Activated T-cell treated with anti-CD3 and anti-CD28 coated beads for 48 hours (primary cell): ENCODE measurements at regions not wholly inside any gene's neighbourhood (a gene's known extent, or its start where the extent isn't known, plus 50 kb on each side); places are given as distances from the start of the nearest gene placed in this dataset.

ENCODE experiments used
- DNase-seq: peaks from one replicate; pipeline ENCODE4 v3.0.0-alpha.2; 2020; ENCODE audit warnings: low read depth

GRCh38 chr11:15584158-15584557, 469.4 kb downstream of the INSC start:
- DNase-seq: no peak

- DNase-seq: no peak
Observed at GRCh38 chr11:15585602-15586331, 471.0 kb downstream of the INSC start.

GRCh38 chr11:15586741-15587473, 472.2 kb downstream of the INSC start:
- DNase-seq: no peak

GRCh38 chr11:15589070-15589626, 474.4 kb downstream of the INSC start:
- DNase-seq: no peak

GRCh38 chr11:15590132-15590531, 475.4 kb downstream of the INSC start:
- no peak for DNase-seq

GRCh38 chr11:15591112-15591537, 476.4 kb downstream of the INSC start:
- no peak for DNase-seq

GRCh38 chr11:15594607-15595006, 479.9 kb downstream of the INSC start:
- no peak for DNase-seq

- no peak for DNase-seq
Observed at GRCh38 chr11:15599376-15599775, 484.7 kb downstream of the INSC start.

- DNase-seq: no peak
Observed at GRCh38 chr11:15602047-15602446, 487.3 kb downstream of the INSC start.

- DNase-seq: no peak
Observed at GRCh38 chr11:15602785-15603567, 488.3 kb downstream of the INSC start.

GRCh38 chr11:15605094-15605493, 490.4 kb downstream of the INSC start:
- no peak for DNase-seq

- no peak for DNase-seq
Observed at GRCh38 chr11:15607361-15608036, 492.8 kb downstream of the INSC start.

GRCh38 chr11:15609445-15609844, 494.7 kb downstream of the INSC start:
- no peak for DNase-seq

- no peak for DNase-seq
Observed at GRCh38 chr11:15610881-15611280, 496.2 kb downstream of the INSC start.

GRCh38 chr11:15613251-15613650, 498.5 kb downstream of the INSC start:
- DNase-seq: no peak

- DNase-seq: no peak
Observed at GRCh38 chr11:15613789-15614188, 499.1 kb downstream of the INSC start.

GRCh38 chr11:15615398-15616096, 500.8 kb downstream of the INSC start:
- no peak for DNase-seq

- DNase-seq: no peak
Observed at GRCh38 chr11:15616130-15617105, 501.7 kb downstream of the INSC start.

- no peak for DNase-seq
Observed at GRCh38 chr11:15617126-15617525, 502.4 kb downstream of the INSC start.

GRCh38 chr11:15618583-15619032, 503.9 kb downstream of the INSC start:
- no peak for DNase-seq
